ENCODE measurements at regions not wholly inside any gene's neighbourhood (a gene's known extent, or its start where the extent isn't known, plus 50 kb on each side); places are given as distances from the start of the nearest gene placed in this dataset.

DNA sequence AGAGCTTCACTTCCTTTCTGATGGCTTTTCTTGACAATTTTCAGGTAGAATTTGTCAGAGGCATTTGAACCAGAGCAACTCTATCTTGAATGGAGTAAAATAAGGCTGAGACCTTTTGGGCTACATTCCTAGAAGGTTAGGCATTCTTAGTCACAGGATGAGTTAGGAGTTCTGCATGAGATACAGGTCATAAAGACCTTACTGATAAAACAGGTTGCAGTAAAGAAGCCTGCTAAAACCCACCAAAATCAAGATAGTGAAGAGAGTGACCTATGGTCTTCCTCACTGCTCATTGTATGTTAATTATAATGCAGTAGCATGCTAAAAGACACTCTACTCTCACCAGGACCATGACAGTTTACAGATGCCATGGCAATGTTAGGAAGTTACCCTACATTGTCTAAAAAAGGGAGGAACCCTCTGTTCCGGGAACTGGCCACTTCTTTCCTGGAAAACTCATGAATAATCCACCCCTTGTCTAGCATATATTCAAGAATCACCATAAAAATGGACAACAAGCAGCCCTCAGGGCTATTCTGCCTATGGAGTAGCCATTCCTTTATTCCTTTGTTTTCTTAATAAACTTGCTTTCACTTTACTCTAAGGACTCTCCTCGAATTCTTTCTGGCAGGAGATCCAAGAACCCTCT, 1519.7 kb upstream of the TENM4 start:
- peaks cover 5% of the 10 kb centered on the region for H3K27me3 Mint-ChIP-seq
- no peaks in the 10 kb centered on the region for H3K9me3 Mint-ChIP-seq (ENCODE audit: low read depth)
- H3K4me1 Mint-ChIP-seq (ENCODE audit: low read depth): no peaks in the 10 kb centered on the region
- DNase-seq (ENCODE audit: low spot score, unreplicated experiment): no peak
- H3K27ac Mint-ChIP-seq: no peak overlapping the region
- no peak overlapping the region for H3K4me3 Mint-ChIP-seq (ENCODE audit: low read depth)
- TF ChIP-seq, protein P1, sequence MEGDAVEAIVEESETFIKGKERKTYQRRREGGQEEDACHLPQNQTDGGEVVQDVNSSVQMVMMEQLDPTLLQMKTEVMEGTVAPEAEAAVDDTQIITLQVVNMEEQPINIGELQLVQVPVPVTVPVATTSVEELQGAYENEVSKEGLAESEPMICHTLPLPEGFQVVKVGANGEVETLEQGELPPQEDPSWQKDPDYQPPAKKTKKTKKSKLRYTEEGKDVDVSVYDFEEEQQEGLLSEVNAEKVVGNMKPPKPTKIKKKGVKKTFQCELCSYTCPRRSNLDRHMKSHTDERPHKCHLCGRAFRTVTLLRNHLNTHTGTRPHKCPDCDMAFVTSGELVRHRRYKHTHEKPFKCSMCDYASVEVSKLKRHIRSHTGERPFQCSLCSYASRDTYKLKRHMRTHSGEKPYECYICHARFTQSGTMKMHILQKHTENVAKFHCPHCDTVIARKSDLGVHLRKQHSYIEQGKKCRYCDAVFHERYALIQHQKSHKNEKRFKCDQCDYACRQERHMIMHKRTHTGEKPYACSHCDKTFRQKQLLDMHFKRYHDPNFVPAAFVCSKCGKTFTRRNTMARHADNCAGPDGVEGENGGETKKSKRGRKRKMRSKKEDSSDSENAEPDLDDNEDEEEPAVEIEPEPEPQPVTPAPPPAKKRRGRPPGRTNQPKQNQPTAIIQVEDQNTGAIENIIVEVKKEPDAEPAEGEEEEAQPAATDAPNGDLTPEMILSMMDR (IDR thresholded peaks at IDR 0.05; ENCODE audit: unreplicated experiment): no peak
- no peaks in the 10 kb centered on the region for H3K36me3 Mint-ChIP-seq (ENCODE audit: insufficient read depth)

- no peaks in the 10 kb centered on the region for H3K9me3 Mint-ChIP-seq (ENCODE audit: low read depth)
- H3K27ac Mint-ChIP-seq: no peak overlapping the region
- TF ChIP-seq, protein P1 (IDR thresholded peaks at IDR 0.05; ENCODE audit: unreplicated experiment): no peak
- no peak overlapping the region for H3K4me3 Mint-ChIP-seq (ENCODE audit: low read depth)
- no peak for DNase-seq (ENCODE audit: low spot score, unreplicated experiment)
- peaks cover 2% of the 10 kb centered on the region for H3K27me3 Mint-ChIP-seq
- no peaks in the 10 kb centered on the region for H3K36me3 Mint-ChIP-seq (ENCODE audit: insufficient read depth)
- no peaks in the 10 kb centered on the region for H3K4me1 Mint-ChIP-seq (ENCODE audit: low read depth)
These were observed 1518.9 kb upstream of the TENM4 start for GRCh38 chr11:80959751-80960150.

GRCh38 chr11:80958987-80959386, 1518.2 kb upstream of the TENM4 start:
- no peaks in the 10 kb centered on the region for H3K9me3 Mint-ChIP-seq (ENCODE audit: low read depth)
- H3K27me3 Mint-ChIP-seq: no peaks in the 10 kb centered on the region
- H3K4me3 Mint-ChIP-seq (ENCODE audit: low read depth): no peak overlapping the region
- no peaks in the 10 kb centered on the region for H3K4me1 Mint-ChIP-seq (ENCODE audit: low read depth)
- H3K36me3 Mint-ChIP-seq (ENCODE audit: insufficient read depth): no peaks in the 10 kb centered on the region
- TF ChIP-seq, protein P1 (IDR thresholded peaks at IDR 0.05; ENCODE audit: unreplicated experiment): no peak
- no peak for DNase-seq (ENCODE audit: low spot score, unreplicated experiment)
- no peak overlapping the region for H3K27ac Mint-ChIP-seq

DNA sequence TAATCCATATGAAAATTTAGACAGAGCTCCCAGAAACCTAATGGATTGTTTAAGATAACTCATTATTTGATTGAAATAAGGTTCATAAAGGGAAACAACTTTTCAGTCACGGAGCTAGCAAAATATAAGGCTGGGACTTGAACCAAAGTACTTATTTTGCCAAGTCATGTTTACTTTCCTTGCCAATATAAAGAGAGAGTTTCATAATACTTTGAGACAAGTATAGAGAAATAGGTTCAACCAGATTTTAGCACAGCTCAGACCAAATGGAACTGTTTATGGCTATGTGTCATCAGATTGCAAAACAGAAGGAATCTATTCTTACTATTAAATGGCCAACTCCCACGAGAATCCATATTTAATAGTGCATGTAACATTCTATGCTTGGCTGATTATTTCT, 1517.5 kb upstream of the TENM4 start:
- no peak for DNase-seq (ENCODE audit: low spot score, unreplicated experiment)
- Mint-ChIP-seq H3K4me1 (ENCODE audit: low read depth) (no peaks in the 10 kb centered on the region), H3K27ac (no peak overlapping the region), H3K4me3 (ENCODE audit: low read depth) (no peak overlapping the region), H3K9me3 (ENCODE audit: low read depth) (no peaks in the 10 kb centered on the region), H3K36me3 (ENCODE audit: insufficient read depth) (no peaks in the 10 kb centered on the region), H3K27me3 (no peaks in the 10 kb centered on the region)
- TF ChIP-seq, protein P1 (IDR thresholded peaks at IDR 0.05; ENCODE audit: unreplicated experiment): no peak

GRCh38 chr11:80955588-80955987, 1514.8 kb upstream of the TENM4 start:
- TF ChIP-seq, protein P1 (IDR thresholded peaks at IDR 0.05; ENCODE audit: unreplicated experiment): no peak
- Mint-ChIP-seq H3K4me1 (ENCODE audit: low read depth) (no peaks in the 10 kb centered on the region), H3K27me3 (no peaks in the 10 kb centered on the region), H3K4me3 (ENCODE audit: low read depth) (no peak overlapping the region), H3K36me3 (ENCODE audit: insufficient read depth) (no peaks in the 10 kb centered on the region), H3K27ac (no peak overlapping the region), H3K9me3 (ENCODE audit: low read depth) (peaks cover 7% of the 10 kb centered on the region)
- no peak for DNase-seq (ENCODE audit: low spot score, unreplicated experiment)

Measured in progenitor cell of endocrine pancreas (in vitro differentiated cells).